HepG2 (cell line): ENCODE measurements at regions not wholly inside any gene's neighbourhood (a gene's known extent, or its start where the extent isn't known, plus 50 kb on each side); places are given as distances from the start of the nearest gene placed in this dataset.

ENCODE experiments used
- GTF2F1 ChIP-seq: fragments of 150-350 bp; IDR thresholded peaks from 2 replicates; pipeline ENCODE4 v1.6.1; 2014; ENCODE audit warnings: low read length
- HHEX ChIP-seq: IDR thresholded peaks from 2 replicates; pipeline ENCODE4 v1.6.1; 2016; ENCODE audit warnings: control low read depth
- KDM2A ChIP-seq: sonication (generic); formaldehyde crosslinking; IDR thresholded peaks from 2 replicates; pipeline ENCODE4 v1.4.0; 2020; ENCODE audit warnings: low read depth, missing genetic modification reagents, borderline replicate concordance
- LCORL ChIP-seq, 2 experiments: fragments of 450-650 bp in 1 of 2; sonication (generic) in 1 of 2; formaldehyde crosslinking in 1 of 2; IDR thresholded peaks; 2 replicates each; pipeline versions ENCODE4 v1.5.0 to v1.6.1; 2017 to 2020; ENCODE audit warnings: antibody characterized with exemption in 1 of 2, missing genetic modification reagents in 1 of 2
- MEIS1 ChIP-seq: sonication (generic); formaldehyde crosslinking; IDR thresholded peaks from 2 replicates; pipeline ENCODE4 v1.9.0; 2021; ENCODE audit warnings: mild to moderate bottlenecking, missing genetic modification reagents, moderate library complexity, borderline replicate concordance
- SALL1 ChIP-seq: sonication (generic); formaldehyde crosslinking; IDR thresholded peaks from 2 replicates; pipeline ENCODE4 v1.8.0; 2022; ENCODE audit warnings: mild to moderate bottlenecking, missing genetic modification reagents
- SETDB1 ChIP-seq: sonication (generic); formaldehyde crosslinking; IDR thresholded peaks from 2 replicates; pipeline ENCODE4 v1.5.1; 2020; ENCODE audit warnings: missing genetic modification reagents, mild to moderate bottlenecking, borderline replicate concordance
- SMYD3 ChIP-seq: sonication (generic); formaldehyde crosslinking; IDR thresholded peaks from 2 replicates; pipeline ENCODE4 v1.8.1; 2023; ENCODE audit warnings: mild to moderate bottlenecking, missing genetic modification reagents
- STAT5B ChIP-seq: sonication (generic); formaldehyde crosslinking; IDR thresholded peaks from 2 replicates; pipeline ENCODE4 v1.4.0; 2020; ENCODE audit warnings: missing genetic modification reagents
- TCF12 ChIP-seq, 2 experiments: fragments of 450-650 bp in 1 of 2; sonication (generic) in 1 of 2; formaldehyde crosslinking in 1 of 2; IDR thresholded peaks; 2 replicates each; pipeline versions ENCODE4 v1.6.1 to v1.8.0; 2017 to 2022; ENCODE audit warnings: antibody characterized with exemption in 1 of 2, mild to moderate bottlenecking in 1 of 2, missing genetic modification reagents in 1 of 2, moderate library complexity in 1 of 2
- TCF7L2 ChIP-seq: IDR thresholded peaks from 2 replicates; pipeline ENCODE4 v1.6.1; 2011; ENCODE audit warnings: mild to moderate bottlenecking, low read depth, low read length, moderate library complexity
- TOE1 ChIP-seq: sonication (generic); formaldehyde crosslinking; IDR thresholded peaks from 2 replicates; pipeline ENCODE4 v1.4.0; 2020; ENCODE audit warnings: mild to moderate bottlenecking, missing genetic modification reagents
- ZBTB49 ChIP-seq: sonication (generic); formaldehyde crosslinking; IDR thresholded peaks from 2 replicates; pipeline ENCODE4 v1.4.0; 2020; ENCODE audit warnings: missing genetic modification reagents, borderline replicate concordance
- ZFX ChIP-seq: sonication (generic); formaldehyde crosslinking; IDR thresholded peaks from 2 replicates; pipeline ENCODE4 v1.4.0; 2020; ENCODE audit warnings: mild to moderate bottlenecking, low read depth, missing genetic modification reagents, moderate library complexity
- ZNF205 ChIP-seq: IDR thresholded peaks from 2 replicates; pipeline ENCODE4 v1.6.1; 2018; ENCODE audit warnings: missing biosample characterization, missing genetic modification reagents
- ZNF275 ChIP-seq: sonication (generic); formaldehyde crosslinking; IDR thresholded peaks from 2 replicates; pipeline ENCODE4 v1.8.0; 2022; ENCODE audit warnings: missing genetic modification reagents, mild to moderate bottlenecking, inconsistent platforms, borderline replicate concordance
- ZNF484 ChIP-seq: sonication (generic); formaldehyde crosslinking; IDR thresholded peaks from 2 replicates; pipeline ENCODE4 v1.5.1; 2020; ENCODE audit warnings: mild to moderate bottlenecking, low read depth, missing genetic modification reagents, borderline replicate concordance
- ZNF703 ChIP-seq: sonication (generic); formaldehyde crosslinking; IDR thresholded peaks from 2 replicates; pipeline ENCODE4 v1.5.1; 2020; ENCODE audit warnings: missing genetic modification reagents, mild to moderate bottlenecking, moderate library complexity, borderline replicate concordance
- ZSCAN20 ChIP-seq: sonication (generic); formaldehyde crosslinking; IDR thresholded peaks from 2 replicates; pipeline ENCODE4 v1.4.0; 2020; ENCODE audit warnings: missing genetic modification reagents, mild to moderate bottlenecking, borderline replicate concordance
- TF ChIP-seq, protein P1 (sequence below): sonication (generic); formaldehyde crosslinking; IDR thresholded peaks from 2 replicates; pipeline ENCODE4 v1.5.1; 2020; ENCODE audit warnings: mild to moderate bottlenecking, missing genetic modification reagents, borderline replicate concordance

- TF ChIP-seq HHEX (CRISPR knock-in tag), result no peak; the same call in 1 of the 2 replicates
- TF ChIP-seq ZFX (CRISPR knock-in tag), result peak; percentile 75
- peak; percentile 84 for TF ChIP-seq SALL1
- no peak for TF ChIP-seq ZNF703 (CRISPR knock-in tag)
- TF ChIP-seq MEIS1 (CRISPR knock-in tag), result peak; percentile 76; the same call in 1 of the 2 replicates
- TF ChIP-seq TCF12 (IDR thresholded peaks at IDR 0.05), result no peak
- 0 out of 2 replicates have a peak, but pooled peaks have one; percentile 79 for TF ChIP-seq TCF12 (CRISPR knock-in tag; IDR thresholded peaks at IDR 0.05)
- no peak for TF ChIP-seq TOE1 (CRISPR knock-in tag)
- no peak for TF ChIP-seq ZNF484 (CRISPR knock-in tag)
- TF ChIP-seq, protein P1, sequence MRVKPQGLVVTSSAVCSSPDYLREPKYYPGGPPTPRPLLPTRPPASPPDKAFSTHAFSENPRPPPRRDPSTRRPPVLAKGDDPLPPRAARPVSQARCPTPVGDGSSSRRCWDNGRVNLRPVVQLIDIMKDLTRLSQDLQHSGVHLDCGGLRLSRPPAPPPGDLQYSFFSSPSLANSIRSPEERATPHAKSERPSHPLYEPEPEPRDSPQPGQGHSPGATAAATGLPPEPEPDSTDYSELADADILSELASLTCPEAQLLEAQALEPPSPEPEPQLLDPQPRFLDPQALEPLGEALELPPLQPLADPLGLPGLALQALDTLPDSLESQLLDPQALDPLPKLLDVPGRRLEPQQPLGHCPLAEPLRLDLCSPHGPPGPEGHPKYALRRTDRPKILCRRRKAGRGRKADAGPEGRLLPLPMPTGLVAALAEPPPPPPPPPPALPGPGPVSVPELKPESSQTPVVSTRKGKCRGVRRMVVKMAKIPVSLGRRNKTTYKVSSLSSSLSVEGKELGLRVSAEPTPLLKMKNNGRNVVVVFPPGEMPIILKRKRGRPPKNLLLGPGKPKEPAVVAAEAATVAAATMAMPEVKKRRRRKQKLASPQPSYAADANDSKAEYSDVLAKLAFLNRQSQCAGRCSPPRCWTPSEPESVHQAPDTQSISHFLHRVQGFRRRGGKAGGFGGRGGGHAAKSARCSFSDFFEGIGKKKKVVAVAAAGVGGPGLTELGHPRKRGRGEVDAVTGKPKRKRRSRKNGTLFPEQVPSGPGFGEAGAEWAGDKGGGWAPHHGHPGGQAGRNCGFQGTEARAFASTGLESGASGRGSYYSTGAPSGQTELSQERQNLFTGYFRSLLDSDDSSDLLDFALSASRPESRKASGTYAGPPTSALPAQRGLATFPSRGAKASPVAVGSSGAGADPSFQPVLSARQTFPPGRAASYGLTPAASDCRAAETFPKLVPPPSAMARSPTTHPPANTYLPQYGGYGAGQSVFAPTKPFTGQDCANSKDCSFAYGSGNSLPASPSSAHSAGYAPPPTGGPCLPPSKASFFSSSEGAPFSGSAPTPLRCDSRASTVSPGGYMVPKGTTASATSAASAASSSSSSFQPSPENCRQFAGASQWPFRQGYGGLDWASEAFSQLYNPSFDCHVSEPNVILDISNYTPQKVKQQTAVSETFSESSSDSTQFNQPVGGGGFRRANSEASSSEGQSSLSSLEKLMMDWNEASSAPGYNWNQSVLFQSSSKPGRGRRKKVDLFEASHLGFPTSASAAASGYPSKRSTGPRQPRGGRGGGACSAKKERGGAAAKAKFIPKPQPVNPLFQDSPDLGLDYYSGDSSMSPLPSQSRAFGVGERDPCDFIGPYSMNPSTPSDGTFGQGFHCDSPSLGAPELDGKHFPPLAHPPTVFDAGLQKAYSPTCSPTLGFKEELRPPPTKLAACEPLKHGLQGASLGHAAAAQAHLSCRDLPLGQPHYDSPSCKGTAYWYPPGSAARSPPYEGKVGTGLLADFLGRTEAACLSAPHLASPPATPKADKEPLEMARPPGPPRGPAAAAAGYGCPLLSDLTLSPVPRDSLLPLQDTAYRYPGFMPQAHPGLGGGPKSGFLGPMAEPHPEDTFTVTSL (CRISPR knock-in tag), result peak; percentile 64; the same call in 1 of the 2 replicates
- TF ChIP-seq ZBTB49, result no peak
- no peak for TF ChIP-seq SETDB1 (CRISPR knock-in tag)
- no peak for TF ChIP-seq TCF7L2
- no peak for TF ChIP-seq LCORL (IDR thresholded peaks at IDR 0.05)
- 0 out of 2 replicates have a peak, but pooled peaks have one; percentile 21 for TF ChIP-seq LCORL (CRISPR knock-in tag; IDR thresholded peaks at IDR 0.05)
- no peak for TF ChIP-seq GTF2F1
- no peak for TF ChIP-seq STAT5B
- 0 out of 2 replicates have a peak, but pooled peaks have one; percentile 33 for TF ChIP-seq ZSCAN20
- peak; percentile 44 for TF ChIP-seq KDM2A (CRISPR knock-in tag)
- TF ChIP-seq ZNF205, result no peak
- TF ChIP-seq SMYD3 (CRISPR knock-in tag), result no peak
- no peak for TF ChIP-seq ZNF275 (CRISPR knock-in tag)
Observed at GRCh38 chr2:16069933-16070647, 129.7 kb downstream of the MYCN start (continued).
